Fibroblast of skin of left quadriceps (primary cell): ENCODE measurements at regions not wholly inside any gene's neighbourhood (a gene's known extent, or its start where the extent isn't known, plus 50 kb on each side); places are given as distances from the start of the nearest gene placed in this dataset.
"Not testable (repeated sequence)": the region's sequence is repeated elsewhere in the genome, so short reads cannot be mapped to it uniquely, and the experiment has no call there.

Experiments used
- DNase-seq, 2 experiments: peaks; one replicate each; pipeline ENCODE4 v3.0.0-alpha.2; 2013; ENCODE audit warnings: low read depth in 2 of 2

DNA sequence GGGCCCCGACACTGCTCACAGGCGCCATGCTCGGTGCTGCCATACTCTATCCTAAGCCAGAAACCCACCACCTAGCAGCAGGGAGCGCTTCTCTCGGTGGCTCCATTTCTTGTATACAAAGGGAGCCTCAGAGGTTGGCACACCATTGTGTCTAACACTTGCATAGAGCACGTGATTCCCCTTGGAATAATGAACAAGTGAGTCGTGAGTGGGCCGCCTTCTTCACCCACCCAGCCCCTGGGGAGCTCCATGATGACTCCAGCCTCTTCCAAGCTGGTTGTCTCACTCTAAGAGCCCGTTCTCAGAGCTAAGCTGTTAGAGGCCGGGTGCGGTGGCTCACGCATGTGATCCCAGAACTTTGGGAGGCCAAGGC is 82.3 kb upstream of the ZNF469 start:
- no peak for DNase-seq

DNA sequence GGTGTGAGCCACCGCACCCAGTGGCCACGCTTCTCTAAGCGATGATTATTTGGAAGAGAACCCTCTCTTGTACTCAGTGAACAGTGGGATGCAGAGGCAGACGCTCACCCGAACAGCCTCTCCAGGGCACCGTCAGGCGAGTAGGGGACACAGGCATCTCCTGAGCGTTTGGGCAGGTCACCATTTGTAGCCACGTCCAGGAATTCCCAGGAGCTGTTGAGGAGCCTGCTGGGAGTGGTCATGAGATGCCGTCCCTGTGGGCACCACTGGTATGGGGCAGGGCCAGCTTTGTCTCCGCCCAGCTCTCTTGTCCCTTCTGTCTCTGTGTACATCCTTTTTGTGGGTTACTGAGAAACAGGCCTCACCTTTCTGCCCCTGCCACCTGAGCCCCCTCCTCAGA is 81.3 kb upstream of the ZNF469 start:
- no peak for DNase-seq

DNA sequence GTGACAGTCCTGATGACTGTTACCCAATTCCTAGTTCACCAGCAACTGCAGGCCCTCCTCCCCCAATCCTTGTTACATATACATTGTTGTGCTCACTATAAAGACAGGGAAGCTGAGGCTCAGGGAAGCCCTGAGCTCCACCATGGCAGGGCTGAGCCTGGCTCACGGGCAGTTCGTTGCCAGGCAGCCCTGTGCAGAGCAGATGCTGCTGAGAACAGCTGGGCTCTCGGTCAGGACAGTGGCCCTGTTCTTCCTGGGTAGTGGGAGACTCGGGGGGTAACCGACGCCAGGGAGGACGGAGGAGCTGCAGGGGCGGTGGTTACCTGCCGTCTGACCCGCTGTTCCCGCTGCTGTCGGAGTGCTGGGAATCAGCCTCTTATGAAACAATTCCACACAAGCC is 80.9 kb upstream of the ZNF469 start:
- no peak for DNase-seq

DNA sequence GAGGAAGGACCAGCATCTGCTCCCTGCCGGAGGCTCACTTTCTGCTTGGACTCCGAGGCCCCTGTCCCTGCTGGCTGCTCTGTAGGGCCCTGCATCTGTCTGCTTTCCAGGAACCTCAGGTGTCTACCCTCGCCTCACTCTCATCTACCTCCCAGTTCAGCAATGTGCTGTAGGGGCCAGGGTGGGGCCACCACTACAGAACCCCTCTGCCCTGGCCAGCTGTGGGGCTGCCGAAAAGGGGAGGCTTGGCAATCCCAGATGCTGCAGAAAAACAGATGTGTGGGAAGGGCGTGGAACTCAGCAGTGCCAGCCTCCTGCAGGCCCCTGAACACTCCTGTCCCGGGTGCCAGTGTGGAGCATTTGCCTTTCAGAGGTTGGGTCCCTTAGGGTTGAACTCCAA is 80.1 kb upstream of the ZNF469 start:
- no peak for DNase-seq

DNA sequence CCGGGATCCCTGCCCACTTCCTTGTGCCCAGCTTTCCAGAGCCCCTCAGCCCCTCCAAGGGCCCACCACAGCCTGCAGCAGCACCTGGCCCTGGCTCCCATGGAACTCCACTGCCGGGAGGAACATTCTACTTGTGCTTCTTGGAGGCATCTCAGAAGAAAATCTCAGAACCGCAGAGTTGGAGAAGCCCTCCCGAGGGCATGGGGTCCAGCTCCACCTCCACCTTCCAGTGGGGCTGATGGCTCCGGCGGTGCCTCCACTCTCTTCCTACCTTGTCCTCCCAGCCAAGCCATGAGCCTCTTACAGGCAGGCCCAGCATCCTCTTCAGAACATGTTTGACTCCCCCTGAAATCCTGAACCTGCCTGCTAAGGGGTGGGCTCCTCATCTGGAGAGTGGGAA is 79.4 kb upstream of the ZNF469 start:
- DNase-seq, result no peak

DNA sequence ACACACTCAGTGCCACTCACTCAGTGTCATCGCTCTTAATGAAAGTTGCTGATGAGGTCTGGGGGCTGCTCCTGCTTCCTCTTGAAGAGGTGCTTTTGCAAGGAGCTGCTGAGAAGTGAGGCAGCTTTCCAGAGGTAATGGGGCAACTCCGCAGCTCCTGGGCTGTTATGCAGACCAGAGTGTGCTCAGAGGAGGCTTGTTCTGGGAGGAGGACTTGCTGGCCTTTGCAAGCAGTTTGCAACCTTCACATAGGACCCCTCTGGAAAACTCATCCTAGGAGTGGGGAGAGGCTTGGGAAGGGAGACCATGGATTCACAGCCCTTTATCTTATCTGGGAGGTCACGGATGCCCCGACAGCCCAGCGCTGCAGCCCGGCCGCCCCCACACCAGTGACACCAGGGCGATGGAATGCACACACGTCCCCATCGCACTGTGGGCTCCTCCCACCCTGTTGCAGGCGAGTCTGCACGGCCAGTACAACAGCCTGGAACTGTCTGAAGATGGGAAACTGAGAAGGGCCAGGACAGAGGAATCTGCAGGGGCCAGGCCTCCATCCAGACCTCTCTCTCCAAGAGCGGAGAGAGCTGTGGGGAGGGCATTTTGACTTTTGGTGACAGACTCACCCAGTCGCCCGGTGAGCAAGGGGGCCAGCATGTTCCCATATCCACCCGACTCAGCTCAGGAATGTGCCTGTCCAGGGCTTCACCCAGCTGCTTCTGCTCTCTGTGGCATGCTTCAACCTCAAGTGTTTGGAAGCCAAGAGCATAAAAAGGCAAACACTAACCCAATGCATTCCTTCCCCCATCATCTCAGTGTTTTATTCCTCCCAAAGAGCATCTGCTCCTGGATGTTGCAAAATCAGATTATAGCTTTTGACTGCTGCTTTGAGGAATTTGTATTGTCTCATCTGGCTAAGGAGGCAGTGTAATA is 78.6 kb upstream of the ZNF469 start:
- peak; percentile 93 for DNase-seq

DNA sequence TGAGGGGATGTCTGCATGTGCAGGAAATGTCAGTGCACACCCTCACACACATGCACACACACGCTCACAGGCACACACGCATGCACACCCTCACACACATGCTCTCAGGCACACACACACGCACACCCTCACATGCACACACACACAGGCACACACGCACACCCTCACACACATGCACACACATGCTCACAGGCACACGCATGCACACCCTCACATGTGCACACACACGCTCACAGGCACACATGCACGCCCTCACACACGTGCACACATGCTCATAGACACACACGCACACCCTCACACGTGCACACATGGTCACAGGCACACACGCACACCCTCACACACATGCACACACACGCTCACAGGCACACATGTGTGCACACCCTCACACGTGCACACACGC is 77.6 kb upstream of the ZNF469 start:
- no peak for DNase-seq

DNA sequence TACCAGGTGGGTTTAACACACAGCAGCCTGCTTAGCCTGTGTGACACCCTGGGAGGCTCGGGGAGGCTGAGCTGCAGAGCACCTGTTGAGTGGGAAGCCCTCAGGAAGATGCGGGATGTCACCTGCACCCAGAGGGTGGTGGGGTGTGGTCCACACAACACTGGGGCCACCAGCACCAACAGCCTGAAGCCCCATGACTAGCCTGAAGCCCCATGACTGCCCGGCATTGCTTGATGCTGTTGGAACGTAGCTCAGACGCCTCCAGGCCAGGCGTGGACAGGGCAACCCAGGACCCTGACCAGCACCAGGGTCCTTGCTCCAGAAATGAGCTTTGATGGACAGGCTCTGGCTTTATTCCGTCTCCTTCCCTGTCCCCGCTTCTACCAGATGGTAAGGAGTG is 76.3 kb upstream of the ZNF469 start:
- DNase-seq, result no peak

DNA sequence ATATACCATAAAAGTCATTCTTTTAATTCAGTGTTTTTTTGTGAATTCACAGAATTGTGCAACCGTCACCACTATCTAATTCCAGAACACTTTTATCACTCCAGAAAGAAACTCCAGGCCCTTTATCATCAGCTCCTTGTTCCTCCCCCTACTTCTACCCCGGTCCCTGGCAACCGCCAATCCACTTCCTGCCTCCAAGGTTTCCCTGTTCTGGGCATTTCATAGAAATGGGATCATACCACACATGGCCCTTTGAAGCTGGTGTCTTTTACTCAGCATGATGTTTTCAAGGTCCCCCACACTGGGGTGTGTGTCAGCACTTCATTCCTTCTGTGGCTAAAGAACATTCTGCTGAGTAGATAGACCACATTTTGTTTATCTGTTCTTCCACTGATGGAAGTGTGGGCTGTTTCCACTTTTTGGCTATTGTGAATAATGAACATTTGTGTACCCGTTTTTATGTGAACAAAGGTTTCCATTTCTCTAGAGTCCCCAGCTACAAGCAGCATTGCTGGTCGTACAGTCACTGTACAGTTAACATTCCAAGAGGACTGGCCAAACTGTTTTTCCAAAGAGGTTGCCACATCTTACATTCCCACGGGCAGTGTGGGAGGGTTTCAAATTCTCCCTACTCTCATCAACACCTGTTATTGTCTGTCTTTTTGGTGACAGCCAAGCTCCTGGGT is 75.8 kb upstream of the ZNF469 start:
- peak; percentile 96 for DNase-seq

DNA sequence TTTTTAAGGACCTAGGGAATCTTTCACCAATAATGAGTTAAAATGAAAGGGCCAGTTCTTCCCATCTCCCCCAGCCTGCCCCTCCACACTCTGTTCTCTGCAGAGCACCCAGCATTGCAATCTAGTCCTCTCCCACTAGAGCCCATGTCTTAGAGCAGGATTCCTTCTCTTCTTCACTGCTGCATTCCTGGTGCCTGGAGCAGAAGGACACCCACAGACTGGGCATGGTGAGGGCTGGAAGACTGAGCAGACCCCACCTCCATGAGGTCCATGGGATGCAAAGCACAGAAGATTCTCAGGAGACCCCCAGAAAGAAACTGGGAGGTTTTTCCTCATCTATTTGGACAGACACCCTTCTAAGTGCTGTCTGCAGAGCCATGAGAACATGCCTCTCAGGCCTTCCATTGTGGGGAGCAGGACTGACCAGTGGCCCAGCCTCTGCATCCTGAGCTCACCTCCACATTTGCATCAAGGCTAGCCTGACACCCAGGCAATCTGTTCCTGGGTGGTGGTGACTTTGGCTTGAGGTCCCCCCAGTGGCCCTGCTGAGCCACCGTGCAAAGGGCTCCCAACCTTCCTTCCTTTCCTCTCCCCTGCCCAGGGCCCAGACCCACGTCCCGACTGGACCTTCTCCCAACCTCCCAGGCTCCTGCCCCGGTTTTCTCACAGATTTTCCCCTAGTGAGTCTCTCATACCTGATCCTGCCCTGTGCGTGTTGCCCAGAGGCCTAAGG is 74.2 kb upstream of the ZNF469 start:
- no peak for DNase-seq

DNA sequence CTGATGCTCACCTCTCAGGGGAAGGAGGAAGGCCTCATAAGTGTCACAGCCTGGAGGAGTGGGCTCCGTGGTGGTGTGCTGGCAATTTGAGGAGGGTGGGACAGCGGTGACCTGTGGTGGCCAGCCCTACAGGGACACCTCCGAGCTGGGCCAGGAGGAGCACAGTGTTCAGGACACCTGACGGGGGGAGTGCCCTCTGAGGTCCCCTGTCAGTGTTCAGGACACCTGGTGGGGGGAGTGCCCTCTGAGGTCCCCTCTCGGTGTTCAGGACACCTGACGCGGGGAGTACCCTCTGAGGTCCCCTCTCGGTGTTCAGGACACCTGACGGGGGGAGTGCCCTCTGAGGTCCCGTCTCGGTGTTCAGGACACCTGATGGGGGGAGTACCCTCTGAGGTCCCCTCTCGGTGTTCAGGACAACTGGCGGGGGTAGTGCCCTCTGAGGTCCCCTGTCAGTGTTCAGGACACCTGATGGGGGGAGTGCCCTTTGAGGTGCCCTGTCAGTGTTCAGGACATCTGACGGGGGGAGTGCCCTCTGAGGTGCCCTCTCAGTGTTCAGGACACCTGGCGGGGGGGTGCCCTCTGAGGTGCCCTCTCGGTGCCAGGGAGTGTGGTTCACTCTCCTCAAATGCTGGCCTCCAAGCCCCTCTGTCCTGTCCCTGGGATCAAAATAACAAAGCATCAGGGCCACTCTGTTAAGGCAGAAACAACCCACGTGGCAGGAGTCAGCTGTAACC is 73.4 kb upstream of the ZNF469 start:
- no peak for DNase-seq

DNA sequence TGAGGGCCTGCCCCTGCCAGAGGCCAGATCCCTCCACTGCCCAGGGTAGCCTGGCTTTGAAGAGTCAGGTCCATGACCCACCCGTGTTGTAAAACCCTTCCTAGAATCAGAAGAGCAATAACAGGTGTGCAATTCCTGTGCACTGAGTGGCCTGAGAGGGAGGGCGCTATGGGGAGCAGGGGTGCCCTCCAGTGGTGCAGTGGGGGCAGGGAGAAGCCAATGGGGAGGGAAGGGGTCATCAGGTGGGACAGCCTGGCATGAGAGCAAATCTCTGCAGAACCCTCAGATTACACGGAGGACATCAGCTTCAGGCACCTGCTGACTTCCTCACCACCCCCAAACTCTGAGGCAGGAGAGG is 72.9 kb upstream of the ZNF469 start:
- DNase-seq, result no peak

DNA sequence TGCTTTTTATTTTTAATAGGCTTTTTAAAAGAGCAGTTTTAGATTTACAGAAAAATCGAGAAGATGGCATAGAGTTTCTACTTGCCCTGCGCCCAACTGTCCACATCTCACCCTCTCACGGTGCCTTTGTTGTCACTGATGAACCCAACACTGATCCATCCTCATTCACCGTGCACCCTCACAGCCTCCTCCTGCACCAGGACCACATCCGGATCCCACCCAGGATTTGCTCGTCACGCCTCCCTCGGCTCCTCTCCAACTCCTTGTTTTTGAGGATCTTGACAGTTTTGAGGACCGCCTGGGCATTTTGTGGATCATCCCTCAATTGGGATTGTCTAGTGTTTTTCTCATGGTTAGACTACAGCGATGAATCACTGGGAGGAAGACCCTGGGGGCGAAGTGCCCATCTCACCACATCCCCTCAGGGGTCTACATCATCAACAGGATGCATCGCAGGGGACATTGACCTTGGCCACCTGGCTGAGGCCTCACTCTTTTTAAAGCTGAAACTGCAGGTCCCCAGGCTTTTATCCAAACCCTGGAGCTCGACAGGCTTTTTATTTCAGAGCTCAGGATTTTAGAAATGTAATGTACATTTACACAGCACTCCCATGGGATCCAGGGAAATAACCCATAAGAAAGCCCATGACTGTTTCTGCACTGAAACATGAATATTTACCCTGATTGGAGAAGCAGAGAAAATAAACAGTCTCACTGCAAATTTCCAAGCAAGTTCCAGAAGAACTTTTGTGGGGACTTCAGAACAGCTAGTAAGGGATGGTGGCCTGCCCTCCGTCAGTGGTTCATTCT is 71.8 kb upstream of the ZNF469 start:
- no peak for DNase-seq

DNA sequence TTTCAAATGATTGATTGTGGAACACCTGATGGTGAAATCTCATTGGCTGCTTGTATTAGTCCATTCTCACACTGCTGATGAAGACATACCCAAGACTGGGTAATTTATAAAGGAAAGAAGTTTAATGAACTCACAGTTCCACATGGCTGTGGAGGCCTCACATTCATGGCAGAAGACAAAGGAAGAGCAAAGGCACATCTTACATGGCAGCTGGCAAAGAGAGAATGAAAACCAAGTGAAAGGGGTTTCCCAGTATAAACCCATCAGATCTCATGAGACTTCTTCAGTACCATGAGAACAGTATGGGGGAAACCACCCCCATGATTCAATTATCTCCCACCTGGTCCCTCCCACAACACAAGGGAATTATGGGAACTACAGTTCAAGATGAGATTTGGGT is 70.9 kb upstream of the ZNF469 start:
- not testable (repeated sequence) for DNase-seq

DNA sequence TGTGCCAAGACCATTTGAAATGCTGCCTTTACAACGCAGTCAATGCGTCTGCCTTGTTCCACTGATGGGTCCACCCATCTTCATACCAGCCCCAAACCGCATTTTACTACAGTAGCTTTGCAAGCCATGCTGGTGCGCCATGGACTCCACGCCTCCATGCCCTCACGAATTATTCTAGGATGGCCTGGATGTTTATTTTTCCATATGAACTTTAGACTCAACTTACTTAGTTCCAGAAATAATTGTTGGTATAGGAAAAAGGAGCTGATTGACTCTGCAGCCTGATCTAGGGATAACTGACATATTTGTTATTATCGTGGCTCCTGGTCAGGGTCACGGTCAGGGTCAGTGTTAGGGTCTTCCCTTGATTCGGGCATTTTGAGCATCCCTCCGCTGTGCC is 70.0 kb upstream of the ZNF469 start:
- DNase-seq, result no peak

DNA sequence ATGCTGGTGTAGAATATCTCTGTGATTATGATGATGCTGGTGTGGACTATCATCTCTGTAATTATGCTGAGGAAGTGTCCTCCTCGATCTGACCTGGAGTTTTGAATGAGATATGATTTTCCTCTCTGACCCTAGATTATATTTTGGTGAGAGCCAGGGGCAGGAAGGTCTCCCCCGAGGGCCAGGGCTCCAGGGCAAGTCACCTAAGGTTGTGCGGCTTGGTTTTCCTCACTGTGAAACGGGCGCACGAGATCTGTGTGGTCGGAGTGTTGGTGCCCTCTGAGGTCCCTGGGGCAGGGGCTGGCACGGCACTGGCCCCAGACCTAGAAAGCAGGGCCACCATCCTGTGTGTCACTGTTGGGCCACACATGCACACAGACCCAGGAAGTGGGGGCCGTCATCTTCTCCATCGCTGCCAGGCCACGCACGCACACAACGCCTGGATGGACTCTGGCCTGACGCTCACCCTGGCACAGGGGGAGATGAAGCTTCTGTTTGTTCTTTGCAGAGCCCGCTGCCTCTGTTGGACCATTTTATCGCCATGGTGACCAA is 67.7 kb upstream of the ZNF469 start:
- DNase-seq, result no peak

DNA sequence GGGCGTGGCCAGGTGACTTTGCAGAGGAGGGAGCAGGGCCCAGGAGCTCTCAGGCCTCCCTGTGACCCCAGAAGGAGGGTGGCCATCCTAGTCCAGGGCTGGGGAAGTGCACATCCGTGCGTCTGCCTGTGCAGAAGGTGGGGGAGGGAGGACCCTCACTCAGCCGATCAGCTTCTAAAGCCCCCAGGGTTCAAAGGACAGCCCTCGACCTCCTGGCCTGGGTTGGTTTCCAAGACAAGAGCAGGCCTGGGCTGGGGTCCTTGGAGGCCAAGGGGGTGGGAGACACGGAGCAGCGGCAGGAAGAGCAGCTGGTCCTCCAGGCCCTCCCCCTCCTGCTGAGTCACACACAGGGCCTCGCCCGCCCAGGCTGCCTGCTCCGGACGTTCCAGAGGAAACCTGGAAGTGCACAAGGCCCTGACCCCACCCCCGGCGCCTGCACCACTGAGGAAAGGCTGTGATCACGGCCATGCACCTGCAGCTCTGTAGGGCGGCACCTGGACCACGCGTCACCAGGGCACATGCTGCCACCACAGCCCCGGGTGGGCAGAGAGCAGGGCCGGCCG is 67.1 kb upstream of the ZNF469 start:
- peak in 1 of 2 experiments; percentile 28 for DNase-seq

DNA sequence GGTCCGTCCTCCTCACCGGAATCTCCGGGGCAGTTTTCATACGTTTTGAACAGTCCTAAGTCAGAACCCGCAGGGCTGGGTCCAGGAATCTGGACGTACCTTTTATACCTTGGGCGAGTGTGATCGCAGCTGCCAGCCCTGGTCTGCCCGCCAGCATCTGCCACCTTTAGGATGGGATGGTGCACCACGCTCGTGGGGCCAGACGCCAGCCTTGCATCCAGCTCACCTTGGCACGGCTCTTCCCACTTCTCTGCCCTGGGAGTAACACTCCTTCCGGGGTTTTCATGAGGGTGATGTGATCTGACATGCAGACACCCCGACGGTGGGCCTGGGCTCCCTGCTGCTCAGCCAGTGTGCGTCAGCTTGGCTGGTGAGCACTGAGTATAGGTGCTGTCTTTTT is 66.6 kb upstream of the ZNF469 start:
- no peak for DNase-seq

DNA sequence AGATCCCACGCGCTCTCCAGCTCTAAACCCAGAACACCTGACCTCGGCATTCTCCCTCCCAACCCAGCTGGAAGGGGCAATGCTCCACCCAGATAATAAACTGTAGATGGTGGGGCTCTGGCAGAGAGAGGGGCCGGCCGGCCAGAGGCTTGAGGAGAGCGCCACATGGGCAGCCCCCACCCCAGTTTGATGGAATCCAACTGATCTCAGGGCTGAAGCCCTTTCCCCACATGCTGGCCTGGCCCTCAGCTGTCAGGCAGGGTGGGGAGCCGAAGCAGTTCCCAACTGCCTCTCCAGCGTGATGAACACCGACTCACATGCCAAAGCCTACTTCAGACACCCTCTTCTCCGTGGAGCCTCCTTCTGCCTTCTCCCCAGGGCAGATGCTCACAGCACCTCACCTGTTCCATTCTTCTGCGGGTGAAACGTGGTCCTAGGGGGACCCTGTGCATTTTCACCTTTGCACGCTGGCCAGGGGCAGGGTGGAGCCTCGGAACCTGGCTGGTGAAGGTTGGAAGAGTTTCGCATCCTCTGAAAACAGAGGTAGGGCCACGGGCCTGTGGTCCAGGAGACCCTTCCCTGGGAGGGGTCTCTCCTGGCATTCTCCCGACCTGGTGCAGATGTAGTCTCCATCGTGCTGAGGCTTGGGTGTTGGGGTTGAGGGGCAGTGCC is 65.7 kb upstream of the ZNF469 start:
- no peak for DNase-seq

DNA sequence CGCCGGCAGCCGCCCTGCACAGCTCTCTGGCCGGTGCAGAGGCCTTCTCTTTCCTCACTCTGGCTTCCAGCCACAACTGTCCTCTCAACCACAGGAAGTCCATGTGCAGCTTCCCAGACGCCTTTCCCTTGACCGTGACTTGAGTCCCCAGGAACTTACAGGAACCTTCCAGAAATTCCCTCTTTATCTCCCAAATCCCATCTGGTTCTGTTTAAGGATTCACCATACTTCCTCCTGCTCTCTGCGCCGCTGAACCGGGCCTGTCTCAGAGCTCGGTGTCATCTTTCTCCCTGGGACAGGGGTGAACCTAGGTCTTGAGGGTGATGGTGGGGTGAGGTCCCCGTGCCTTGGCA is 65.2 kb upstream of the ZNF469 start:
- peak in 1 of 2 experiments; percentile 26 for DNase-seq
